Spleen (tissue), 7 donors: ENCODE measurements at regions not wholly inside any gene's neighbourhood (a gene's known extent, or its start where the extent isn't known, plus 50 kb on each side); places are given as distances from the start of the nearest gene placed in this dataset.

ENCODE experiments used
- CTCF ChIP-seq, 11 experiments: fragments of 200-600 bp in 7 of 11; fragments of 450-650 bp in 4 of 11; sonication (generic) in 4 of 11; IDR thresholded peaks in 8 of 11; conservative IDR thresholded peaks in 3 of 11; 1 replicate in 7 of 11; 2 replicates in 4 of 11; pipeline versions ENCODE4 v1.4.0 to v1.8.0; 2016 to 2021; ENCODE audit warnings: antibody characterized with exemption in 11 of 11, inconsistent platforms in 4 of 11, mild to moderate bottlenecking in 1 of 11
- POLR2A ChIP-seq, 3 donors: fragments of 450-650 bp; IDR thresholded peaks; one replicate each; pipeline ENCODE4 v1.5.1; 2017; ENCODE audit warnings: antibody characterized with exemption in 3 of 3, mild to moderate bottlenecking in 1 of 3
- POLR2AphosphoS5 ChIP-seq, 3 donors: sonication (generic); formaldehyde crosslinking; IDR thresholded peaks; one replicate each; pipeline ENCODE4 v1.5.1; 2017; ENCODE audit warnings: antibody characterized with exemption in 3 of 3
- donor health status: DM: no; HTN: no; CAD: no; lungs with moderate emphysema.
- donor health status: DM: no; HTN: no; CAD: no.
- donor health status: DM: no; HTN: no; CAD: no.

DNA sequence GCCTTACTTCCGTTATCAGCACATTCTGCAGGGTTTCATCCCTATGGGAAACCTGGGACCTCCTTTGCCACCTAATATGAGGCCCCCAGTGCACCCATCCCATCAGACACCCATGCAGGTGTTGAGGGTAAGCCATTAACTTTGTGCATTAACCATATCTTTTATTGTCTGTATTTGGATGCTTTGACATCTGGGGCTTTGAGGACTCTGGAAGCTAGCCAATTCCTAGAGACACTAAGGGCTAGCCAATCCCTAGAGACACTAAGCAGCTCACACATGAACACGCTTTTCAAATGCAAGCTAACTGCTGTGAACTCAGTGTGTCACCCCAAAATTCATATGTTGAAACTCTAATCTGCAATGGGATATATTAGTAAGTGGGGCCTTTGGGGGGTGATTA lies 272.5 kb upstream of the COBL start:
- TF ChIP-seq POLR2AphosphoS5 (IDR thresholded peaks at IDR 0.05) (no peak), CTCF (IDR thresholded peaks at IDR 0.05 in 8 of 11, conservative IDR thresholded peaks at IDR 0.05 in 3 of 11) (no peak), POLR2A (IDR thresholded peaks at IDR 0.05) (no peak)
